GM19035 (cell line): ENCODE measurements at regions not wholly inside any gene's neighbourhood (a gene's known extent, or its start where the extent isn't known, plus 50 kb on each side); places are given as distances from the start of the nearest gene placed in this dataset.
"Not testable (repeated sequence)": the region's sequence is repeated elsewhere in the genome, so short reads cannot be mapped to it uniquely, and the experiment has no call there.

ENCODE experiments used
- ATAC-seq: cut with Tn5 transposase; IDR thresholded peaks from one replicate; pipeline ENCODE4 v1.9.1; 2021; ENCODE audit not compliant: unreplicated experiment

- ATAC-seq, result no peak
Measured at GRCh38 chr3:66552846-66553245, 52.0 kb upstream of the LRIG1 start.

- ATAC-seq, result no peak
Measured at GRCh38 chr3:66553441-66554113, 52.8 kb upstream of the LRIG1 start.

- no peak for ATAC-seq
Measured at GRCh38 chr3:66554178-66554577, 53.4 kb upstream of the LRIG1 start.

- ATAC-seq, result no peak
Measured at GRCh38 chr3:66555214-66555844, 54.5 kb upstream of the LRIG1 start.

- ATAC-seq, result no peak
Measured at GRCh38 chr3:66557170-66557569, 56.3 kb upstream of the LRIG1 start.

- not testable (repeated sequence) for ATAC-seq
Measured at GRCh38 chr3:66559924-66560323, 59.1 kb upstream of the LRIG1 start.

- no peak for ATAC-seq
Measured at GRCh38 chr3:66561367-66561766, 60.5 kb upstream of the LRIG1 start.

- ATAC-seq, result no peak
Measured at GRCh38 chr3:66565301-66565700, 64.5 kb upstream of the LRIG1 start.

- ATAC-seq, result no peak
Measured at GRCh38 chr3:66567077-66567476, 66.3 kb upstream of the LRIG1 start.

- no peak for ATAC-seq
Measured at GRCh38 chr3:66572090-66572675, 71.4 kb upstream of the LRIG1 start.

GRCh38 chr3:66572938-66573710 is 72.3 kb upstream of the LRIG1 start:
- ATAC-seq, result peak; percentile 87

GRCh38 chr3:66574091-66574490 is 73.3 kb upstream of the LRIG1 start:
- no peak for ATAC-seq

- no peak for ATAC-seq
Measured at GRCh38 chr3:66577426-66578203, 76.8 kb upstream of the LRIG1 start.

- ATAC-seq, result no peak
Measured at GRCh38 chr3:66581256-66581655, 80.4 kb upstream of the LRIG1 start.

GRCh38 chr3:66582721-66583423 is 82.0 kb upstream of the LRIG1 start:
- ATAC-seq, result peak; percentile 93

GRCh38 chr3:66583424-66584040 is 82.7 kb upstream of the LRIG1 start:
- ATAC-seq, result no peak

GRCh38 chr3:66585520-66586095 is 84.8 kb upstream of the LRIG1 start:
- ATAC-seq, result no peak

- ATAC-seq, result no peak
Measured at GRCh38 chr3:66586853-66587252, 86.0 kb upstream of the LRIG1 start.

- ATAC-seq, result no peak
Measured at GRCh38 chr3:66588340-66588847, 87.6 kb upstream of the LRIG1 start.
